ENCODE measurements at regions not wholly inside any gene's neighbourhood (a gene's known extent, or its start where the extent isn't known, plus 50 kb on each side); places are given as distances from the start of the nearest gene placed in this dataset.

DNA sequence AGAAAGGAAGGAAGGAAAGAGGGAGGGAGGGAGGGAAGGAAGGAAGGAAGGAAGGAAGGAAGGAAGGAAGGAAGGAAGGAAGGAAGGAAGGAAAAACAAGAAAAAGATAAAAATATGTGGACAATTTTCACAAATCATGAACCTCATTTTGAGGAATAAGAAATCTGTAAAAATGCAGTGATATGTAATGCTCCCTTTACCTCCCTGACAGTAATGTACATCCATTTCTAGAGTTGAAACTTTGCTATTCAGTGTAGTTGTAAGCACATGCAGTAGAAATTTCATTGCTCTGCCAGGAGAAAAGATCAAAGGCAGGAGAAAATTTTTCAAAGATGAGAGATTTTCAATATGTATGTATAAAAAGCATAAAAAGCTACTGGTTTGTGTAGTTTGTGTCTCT is 189.5 kb upstream of the MYO3A start:
- TF ChIP-seq, protein P1, sequence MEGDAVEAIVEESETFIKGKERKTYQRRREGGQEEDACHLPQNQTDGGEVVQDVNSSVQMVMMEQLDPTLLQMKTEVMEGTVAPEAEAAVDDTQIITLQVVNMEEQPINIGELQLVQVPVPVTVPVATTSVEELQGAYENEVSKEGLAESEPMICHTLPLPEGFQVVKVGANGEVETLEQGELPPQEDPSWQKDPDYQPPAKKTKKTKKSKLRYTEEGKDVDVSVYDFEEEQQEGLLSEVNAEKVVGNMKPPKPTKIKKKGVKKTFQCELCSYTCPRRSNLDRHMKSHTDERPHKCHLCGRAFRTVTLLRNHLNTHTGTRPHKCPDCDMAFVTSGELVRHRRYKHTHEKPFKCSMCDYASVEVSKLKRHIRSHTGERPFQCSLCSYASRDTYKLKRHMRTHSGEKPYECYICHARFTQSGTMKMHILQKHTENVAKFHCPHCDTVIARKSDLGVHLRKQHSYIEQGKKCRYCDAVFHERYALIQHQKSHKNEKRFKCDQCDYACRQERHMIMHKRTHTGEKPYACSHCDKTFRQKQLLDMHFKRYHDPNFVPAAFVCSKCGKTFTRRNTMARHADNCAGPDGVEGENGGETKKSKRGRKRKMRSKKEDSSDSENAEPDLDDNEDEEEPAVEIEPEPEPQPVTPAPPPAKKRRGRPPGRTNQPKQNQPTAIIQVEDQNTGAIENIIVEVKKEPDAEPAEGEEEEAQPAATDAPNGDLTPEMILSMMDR (conservative IDR thresholded peaks at IDR 0.05; ENCODE audit: low read length): no peak
- TF ChIP-seq EZH2phosphoT487 (IDR thresholded peaks at IDR 0.05; ENCODE audit: borderline replicate concordance, low read depth, low read length): no peak

Measured in OCI-LY7 (cell line).